ENCODE measurements at regions not wholly inside any gene's neighbourhood (a gene's known extent, or its start where the extent isn't known, plus 50 kb on each side); places are given as distances from the start of the nearest gene placed in this dataset.
"Not testable (repeated sequence)": the region's sequence is repeated elsewhere in the genome, so short reads cannot be mapped to it uniquely, and the experiment has no call there.

DNA sequence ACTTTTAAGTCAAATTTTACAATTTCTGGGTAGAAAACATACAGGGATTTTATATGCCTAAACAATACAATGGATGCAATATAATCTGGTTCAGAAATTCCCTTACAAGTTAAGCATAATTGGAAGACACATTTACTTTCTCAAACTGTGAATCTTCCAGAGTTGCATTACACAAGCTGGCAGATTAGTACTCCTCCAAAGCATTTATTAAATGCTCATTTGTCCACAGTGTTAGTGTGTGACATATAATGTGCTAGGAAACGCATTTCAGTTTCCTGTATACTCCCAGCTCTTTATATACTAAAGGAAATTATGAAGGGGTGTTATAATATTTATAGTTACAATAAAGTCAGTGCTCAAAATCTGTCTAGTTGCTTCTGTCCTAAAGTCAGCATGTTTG lies 239.0 kb upstream of the FIGN start:
- FAIRE-seq (no peak), DNase-seq (ENCODE audit: low read depth, low spot score) (no peak)
- no peaks in the 10 kb centered on the region for H4K20me1 ChIP-seq (ENCODE audit: control insufficient read depth, extremely low read depth, insufficient read depth, low read length)
- H3K4me3 ChIP-seq (ENCODE audit: control insufficient read depth in 2 of 3, extremely low read depth in 1 of 3, insufficient read depth in 2 of 3, low read depth in 1 of 3, low read length in 3 of 3), result no peak overlapping the region
- H3K9ac ChIP-seq (ENCODE audit: control insufficient read depth, extremely low read depth, insufficient read depth, low read length), result no peak overlapping the region
- dilution Hi-C loops (cut with MboI; ENCODE audit: extremely low pct_ligation_motif_present, low sequenced_read_pairs), result no loop called here
- H3K36me3 ChIP-seq (ENCODE audit: control insufficient read depth in 2 of 2, extremely low read depth in 1 of 2, insufficient read depth in 2 of 2, low read length in 2 of 2), result no peaks in the 10 kb centered on the region
- H3K27me3 ChIP-seq (ENCODE audit: control insufficient read depth, extremely low read depth, insufficient read depth, low read length), result no peaks in the 10 kb centered on the region
- no peak overlapping the region for H3K27ac ChIP-seq (ENCODE audit: control insufficient read depth, insufficient read depth, low read length)
- TF ChIP-seq EZH2 (IDR thresholded peaks at IDR 0.05; ENCODE audit: low read length), result no peak
- no peak for TF ChIP-seq CTCF (optimal IDR thresholded peaks at IDR 0.05 in 1 of 3, IDR thresholded peaks at IDR 0.05 in 1 of 3, conservative IDR thresholded peaks at IDR 0.05 in 1 of 3; ENCODE audit: extremely low read depth in 1 of 3, insufficient read depth in 2 of 3, low read length in 3 of 3)
- no peaks in the 10 kb centered on the region for H3K9me1 ChIP-seq (ENCODE audit: control insufficient read depth, extremely low read depth, insufficient read depth, low read length)
- H3K79me2 ChIP-seq (ENCODE audit: control insufficient read depth, insufficient read depth, low read length), result no peaks in the 10 kb centered on the region
- H3K4me2 ChIP-seq (ENCODE audit: control insufficient read depth, extremely low read depth, insufficient read depth, low read depth, low read length), result no peak overlapping the region
- H2AFZ ChIP-seq (ENCODE audit: control insufficient read depth, low read length), result no peak overlapping the region
- no peaks in the 10 kb centered on the region for H3K9me3 ChIP-seq (ENCODE audit: control insufficient read depth, low read depth, low read length)
- no peaks in the 10 kb centered on the region for H3K4me1 ChIP-seq (ENCODE audit: control insufficient read depth, extremely low read depth, insufficient read depth, low read length)

- Histone ChIP-seq H3K79me2 (ENCODE audit: control insufficient read depth, insufficient read depth, low read length) (no peaks in the 10 kb centered on the region), H3K4me3 (ENCODE audit: control insufficient read depth in 2 of 3, extremely low read depth in 1 of 3, insufficient read depth in 2 of 3, low read depth in 1 of 3, low read length in 3 of 3) (no peak overlapping the region), H3K9ac (ENCODE audit: control insufficient read depth, extremely low read depth, insufficient read depth, low read length) (no peak overlapping the region), H3K4me2 (ENCODE audit: control insufficient read depth, extremely low read depth, insufficient read depth, low read depth, low read length) (no peak overlapping the region), H3K9me3 (ENCODE audit: control insufficient read depth, low read depth, low read length) (no peaks in the 10 kb centered on the region), H2AFZ (ENCODE audit: control insufficient read depth, low read length) (no peak overlapping the region), H3K36me3 (ENCODE audit: control insufficient read depth in 2 of 2, extremely low read depth in 1 of 2, insufficient read depth in 2 of 2, low read length in 2 of 2) (no peaks in the 10 kb centered on the region), H3K27ac (ENCODE audit: control insufficient read depth, insufficient read depth, low read length) (no peak overlapping the region), H3K9me1 (ENCODE audit: control insufficient read depth, extremely low read depth, insufficient read depth, low read length) (no peaks in the 10 kb centered on the region), H3K27me3 (ENCODE audit: control insufficient read depth, extremely low read depth, insufficient read depth, low read length) (no peaks in the 10 kb centered on the region), H3K4me1 (ENCODE audit: control insufficient read depth, extremely low read depth, insufficient read depth, low read length) (no peaks in the 10 kb centered on the region), H4K20me1 (ENCODE audit: control insufficient read depth, extremely low read depth, insufficient read depth, low read length) (no peaks in the 10 kb centered on the region)
- FAIRE-seq (no peak), DNase-seq (ENCODE audit: low read depth, low spot score) (no peak)
- TF ChIP-seq CTCF (optimal IDR thresholded peaks at IDR 0.05 in 1 of 3, IDR thresholded peaks at IDR 0.05 in 1 of 3, conservative IDR thresholded peaks at IDR 0.05 in 1 of 3; ENCODE audit: extremely low read depth in 1 of 3, insufficient read depth in 2 of 3, low read length in 3 of 3) (no peak), EZH2 (IDR thresholded peaks at IDR 0.05; ENCODE audit: low read length) (no peak)
- dilution Hi-C loops (cut with MboI; ENCODE audit: extremely low pct_ligation_motif_present, low sequenced_read_pairs), result no loop called here
These were observed 234.4 kb upstream of the FIGN start for GRCh38 chr2:163970058-163970813.

DNA sequence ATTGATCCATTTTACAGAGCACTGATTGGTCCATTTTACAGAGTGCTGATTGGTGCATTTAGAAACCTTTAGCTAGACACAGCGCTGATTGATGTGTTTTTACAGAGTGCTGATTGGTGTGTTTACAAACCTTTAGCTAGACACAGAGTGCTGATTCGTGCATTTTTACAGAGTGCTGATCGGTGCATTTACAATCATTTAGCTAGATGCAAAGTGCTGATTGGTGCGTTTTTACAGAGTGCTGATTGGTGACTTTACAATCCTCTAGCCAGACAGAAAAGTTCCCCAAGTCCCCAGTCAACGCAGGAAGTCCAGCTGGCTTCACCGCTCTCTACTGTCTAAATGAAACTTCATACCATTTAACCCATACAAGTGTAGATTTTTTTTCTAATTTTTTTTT lies 228.5 kb upstream of the FIGN start:
- H4K20me1 ChIP-seq (ENCODE audit: control insufficient read depth, extremely low read depth, insufficient read depth, low read length); dilution Hi-C loops (cut with MboI; ENCODE audit: extremely low pct_ligation_motif_present, low sequenced_read_pairs); H3K9me1 ChIP-seq (ENCODE audit: control insufficient read depth, extremely low read depth, insufficient read depth, low read length); H3K9me3 ChIP-seq (ENCODE audit: control insufficient read depth, low read depth, low read length); H3K4me2 ChIP-seq (ENCODE audit: control insufficient read depth, extremely low read depth, insufficient read depth, low read depth, low read length); H3K4me3 ChIP-seq (ENCODE audit: control insufficient read depth in 2 of 3, extremely low read depth in 1 of 3, insufficient read depth in 2 of 3, low read depth in 1 of 3, low read length in 3 of 3); FAIRE-seq; H3K79me2 ChIP-seq (ENCODE audit: control insufficient read depth, insufficient read depth, low read length); H3K27ac ChIP-seq (ENCODE audit: control insufficient read depth, insufficient read depth, low read length); H3K36me3 ChIP-seq (ENCODE audit: control insufficient read depth in 2 of 2, extremely low read depth in 1 of 2, insufficient read depth in 2 of 2, low read length in 2 of 2); H3K4me1 ChIP-seq (ENCODE audit: control insufficient read depth, extremely low read depth, insufficient read depth, low read length); H3K27me3 ChIP-seq (ENCODE audit: control insufficient read depth, extremely low read depth, insufficient read depth, low read length); H3K9ac ChIP-seq (ENCODE audit: control insufficient read depth, extremely low read depth, insufficient read depth, low read length); H2AFZ ChIP-seq (ENCODE audit: control insufficient read depth, low read length); DNase-seq (ENCODE audit: low read depth, low spot score): not testable (repeated sequence)
